Gastrocnemius medialis (tissue), 4 donors: ENCODE measurements at regions not wholly inside any gene's neighbourhood (a gene's known extent, or its start where the extent isn't known, plus 50 kb on each side); places are given as distances from the start of the nearest gene placed in this dataset.

Experiments used
- POLR2A ChIP-seq, 2 donors: fragments of 450-650 bp; IDR thresholded peaks; one replicate each; pipeline ENCODE4 v1.6.1; 2017; ENCODE audit warnings: antibody characterized with exemption in 2 of 2, mild to moderate bottlenecking in 2 of 2, moderate library complexity in 2 of 2
- TF ChIP-seq, protein P1 (sequence below), 5 experiments: fragments of 450-650 bp in 3 of 5; fragments of 200-600 bp in 2 of 5; sonication (generic) in 2 of 5; IDR thresholded peaks in 4 of 5; conservative IDR thresholded peaks in 1 of 5; 1 replicate in 4 of 5; 2 replicates in 1 of 5; pipeline ENCODE4 v1.5.1; 2016 to 2019; ENCODE audit warnings: antibody characterized with exemption in 5 of 5, mild to moderate bottlenecking in 3 of 5, moderate library complexity in 3 of 5

DNA sequence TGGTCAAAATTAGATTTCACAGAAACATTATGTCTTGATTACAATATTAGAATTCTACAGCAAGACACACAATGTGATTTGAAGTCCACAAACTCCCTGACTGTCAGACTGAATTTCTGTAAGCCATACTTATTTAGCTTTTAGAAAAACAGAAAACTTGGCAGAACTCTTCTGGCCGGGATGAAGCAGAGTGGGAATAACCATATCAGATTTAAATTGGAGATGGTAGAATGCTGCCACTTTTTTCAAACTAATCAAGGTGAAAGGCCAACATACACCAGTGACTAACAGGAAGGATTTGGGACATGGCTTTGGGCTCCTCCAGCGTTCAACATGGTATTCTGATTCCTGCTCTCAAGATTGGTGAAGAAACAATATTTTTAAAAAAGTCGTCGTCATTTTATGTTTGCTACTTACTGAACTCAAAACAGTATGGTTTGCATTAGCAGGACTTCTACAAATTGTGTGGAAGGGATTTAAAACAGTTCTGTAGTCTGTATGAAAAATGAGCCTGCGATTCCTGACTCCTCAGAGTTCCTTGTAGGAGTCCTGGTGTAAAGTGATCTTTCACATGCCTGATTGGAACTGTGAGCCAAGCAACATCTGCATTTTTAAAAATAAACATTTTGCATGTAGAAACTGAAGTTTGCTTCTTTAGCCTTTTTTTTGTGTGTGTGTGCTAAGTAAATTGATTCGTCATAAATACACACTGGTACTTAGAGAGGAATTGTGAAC lies 297.9 kb upstream of the SOX4 start:
- TF ChIP-seq, protein P1, sequence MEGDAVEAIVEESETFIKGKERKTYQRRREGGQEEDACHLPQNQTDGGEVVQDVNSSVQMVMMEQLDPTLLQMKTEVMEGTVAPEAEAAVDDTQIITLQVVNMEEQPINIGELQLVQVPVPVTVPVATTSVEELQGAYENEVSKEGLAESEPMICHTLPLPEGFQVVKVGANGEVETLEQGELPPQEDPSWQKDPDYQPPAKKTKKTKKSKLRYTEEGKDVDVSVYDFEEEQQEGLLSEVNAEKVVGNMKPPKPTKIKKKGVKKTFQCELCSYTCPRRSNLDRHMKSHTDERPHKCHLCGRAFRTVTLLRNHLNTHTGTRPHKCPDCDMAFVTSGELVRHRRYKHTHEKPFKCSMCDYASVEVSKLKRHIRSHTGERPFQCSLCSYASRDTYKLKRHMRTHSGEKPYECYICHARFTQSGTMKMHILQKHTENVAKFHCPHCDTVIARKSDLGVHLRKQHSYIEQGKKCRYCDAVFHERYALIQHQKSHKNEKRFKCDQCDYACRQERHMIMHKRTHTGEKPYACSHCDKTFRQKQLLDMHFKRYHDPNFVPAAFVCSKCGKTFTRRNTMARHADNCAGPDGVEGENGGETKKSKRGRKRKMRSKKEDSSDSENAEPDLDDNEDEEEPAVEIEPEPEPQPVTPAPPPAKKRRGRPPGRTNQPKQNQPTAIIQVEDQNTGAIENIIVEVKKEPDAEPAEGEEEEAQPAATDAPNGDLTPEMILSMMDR (IDR thresholded peaks at IDR 0.05 in 4 of 5, conservative IDR thresholded peaks at IDR 0.05 in 1 of 5), result no peak
- no peak for TF ChIP-seq POLR2A (IDR thresholded peaks at IDR 0.05)
